Tibial nerve (tissue), 4 donors: ENCODE measurements at regions not wholly inside any gene's neighbourhood (a gene's known extent, or its start where the extent isn't known, plus 50 kb on each side); places are given as distances from the start of the nearest gene placed in this dataset.

ENCODE experiments used
- CTCF ChIP-seq, 5 experiments: fragments of 200-600 bp in 3 of 5; fragments of 450-650 bp in 2 of 5; sonication (generic) in 3 of 5; IDR thresholded peaks; one replicate each; pipeline ENCODE4 v1.5.1; 2016 to 2019; ENCODE audit warnings: antibody characterized with exemption in 5 of 5, mild to moderate bottlenecking in 3 of 5, moderate library complexity in 2 of 5
- EP300 ChIP-seq, 2 donors: sonication (generic); formaldehyde crosslinking; IDR thresholded peaks; one replicate each; pipeline ENCODE4 v1.6.1; 2017; ENCODE audit warnings: antibody characterized with exemption in 2 of 2, mild to moderate bottlenecking in 1 of 2
- POLR2A ChIP-seq, 2 donors: fragments of 450-650 bp; IDR thresholded peaks; one replicate each; pipeline ENCODE4 v1.6.1; 2017; ENCODE audit warnings: antibody characterized with exemption in 2 of 2, mild to moderate bottlenecking in 2 of 2, moderate library complexity in 2 of 2

- TF ChIP-seq CTCF (IDR thresholded peaks at IDR 0.05) (no peak), EP300 (IDR thresholded peaks at IDR 0.05) (no peak), POLR2A (IDR thresholded peaks at IDR 0.05) (no peak)
Observed at GRCh38 chr3:99479768-99480167, 158.6 kb upstream of the COL8A1 start.
